ENCODE measurements at regions not wholly inside any gene's neighbourhood (a gene's known extent, or its start where the extent isn't known, plus 50 kb on each side); places are given as distances from the start of the nearest gene placed in this dataset.
"Not testable (repeated sequence)": the region's sequence is repeated elsewhere in the genome, so short reads cannot be mapped to it uniquely, and the experiment has no call there.

DNA sequence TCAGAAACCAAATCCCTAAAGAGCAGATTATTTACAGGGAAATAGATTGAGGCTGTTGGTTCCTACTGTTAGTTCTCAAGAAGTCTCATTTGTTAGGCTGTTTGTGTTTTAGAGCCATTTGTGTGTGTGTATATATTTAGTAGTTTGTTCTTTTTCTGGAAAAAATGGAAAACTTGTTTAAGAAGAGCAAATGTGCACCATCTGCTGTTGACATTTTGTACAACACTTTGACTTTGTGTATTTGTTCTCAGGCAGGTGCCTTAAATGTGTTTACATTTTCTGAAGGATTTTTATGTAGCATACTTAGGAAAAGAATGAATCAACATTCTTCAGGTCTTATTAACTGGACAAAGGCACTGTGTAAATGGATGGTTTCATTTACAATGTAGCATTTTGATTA lies 163.7 kb upstream of the FOLH1 start:
- POLR2A ChIA-PET; H3K27me3 ChIP-seq (replicated peaks in 1 of 2; ENCODE audit: control insufficient read depth in 2 of 2, extremely low read depth in 1 of 2, insufficient read depth in 2 of 2, low read length in 1 of 2); H3K9me3 ChIP-seq; H3K27ac ChIP-seq (ENCODE audit: low read length); H3K27me3 Mint-ChIP-seq; H3K36me3 Mint-ChIP-seq; ATAC-seq (replicated peaks in 1 of 4); H3K4me1 Mint-ChIP-seq; CTCF ChIA-PET; H3K4me3 ChIP-seq (ENCODE audit: control insufficient read depth in 1 of 2, extremely low read depth in 1 of 2, low read length in 1 of 2); DNase-seq; H3K27ac Mint-ChIP-seq; H3K4me3 Mint-ChIP-seq; H3K36me3 ChIP-seq (ENCODE audit: control insufficient read depth in 2 of 2, extremely low read depth in 1 of 2, insufficient read depth in 1 of 2, low read length in 1 of 2); H3K4me1 ChIP-seq (ENCODE audit: control insufficient read depth in 1 of 2, extremely low read depth in 1 of 2, insufficient read depth in 2 of 2, low read length in 2 of 2): not testable (repeated sequence)
- H3K9me3 Mint-ChIP-seq = peaks cover 0 to 12% (median 0%) of the 10 kb centered on the region in 3 donors

DNA sequence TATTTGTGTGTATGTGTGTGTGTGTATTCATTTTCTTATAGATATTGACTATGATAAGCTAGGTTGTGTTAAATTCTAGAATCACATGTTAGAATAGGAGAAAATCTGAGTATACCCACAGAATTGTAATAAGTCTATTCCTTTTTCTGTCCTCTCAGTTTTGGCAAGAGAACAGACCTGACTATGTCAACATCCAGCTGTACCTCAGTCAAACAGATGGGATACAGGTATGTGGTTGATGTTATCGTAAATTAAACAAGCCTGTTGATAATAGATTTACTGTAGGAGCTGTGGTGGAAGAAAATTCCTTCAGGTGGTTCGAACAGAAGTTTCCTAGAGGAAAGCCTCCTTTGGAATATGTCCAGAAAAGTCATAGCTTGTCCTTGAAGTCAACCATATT lies 160.2 kb upstream of the FOLH1 start:
- H3K4me1 Mint-ChIP-seq; POLR2A ChIA-PET; H3K36me3 Mint-ChIP-seq; H3K4me3 ChIP-seq (ENCODE audit: control insufficient read depth in 1 of 2, extremely low read depth in 1 of 2, low read length in 1 of 2); H3K27me3 ChIP-seq (replicated peaks in 1 of 2; ENCODE audit: control insufficient read depth in 2 of 2, extremely low read depth in 1 of 2, insufficient read depth in 2 of 2, low read length in 1 of 2); CTCF ChIA-PET; ATAC-seq (replicated peaks in 1 of 4); H3K9me3 ChIP-seq; H3K27me3 Mint-ChIP-seq; H3K4me3 Mint-ChIP-seq; H3K36me3 ChIP-seq (ENCODE audit: control insufficient read depth in 2 of 2, extremely low read depth in 1 of 2, insufficient read depth in 1 of 2, low read length in 1 of 2); DNase-seq; H3K27ac ChIP-seq (ENCODE audit: low read length); H3K27ac Mint-ChIP-seq; H3K4me1 ChIP-seq (ENCODE audit: control insufficient read depth in 1 of 2, extremely low read depth in 1 of 2, insufficient read depth in 2 of 2, low read length in 2 of 2): not testable (repeated sequence)
- H3K9me3 Mint-ChIP-seq = peaks cover 0 to 10% (median 0%) of the 10 kb centered on the region in 3 donors
- WGBS (ENCODE audit: insufficient coverage) = no CpG with 5 or more reads among the region's 2 CpGs

DNA sequence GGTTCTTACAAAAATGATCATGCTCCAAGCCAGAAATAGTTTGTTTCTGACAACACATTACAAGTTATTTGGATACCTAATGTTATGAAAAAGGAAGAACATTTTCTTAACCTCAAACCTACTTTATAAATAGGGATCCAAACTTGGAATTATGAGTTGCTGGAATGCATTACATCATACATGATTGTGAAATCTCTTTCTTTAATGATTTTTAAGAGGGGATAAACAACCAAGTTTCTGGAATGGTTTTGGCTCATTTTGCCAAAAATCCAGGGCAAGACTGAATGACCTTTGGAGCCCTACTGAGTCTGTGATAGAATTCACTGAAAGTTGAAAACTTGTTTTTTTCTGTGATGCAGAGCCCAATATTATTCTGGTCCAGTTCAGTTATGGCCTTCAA lies 157.0 kb upstream of the FOLH1 start:
- DNase-seq; H3K4me3 Mint-ChIP-seq; H3K27ac Mint-ChIP-seq; POLR2A ChIA-PET; H3K27ac ChIP-seq (ENCODE audit: low read length); H3K36me3 Mint-ChIP-seq; H3K4me1 ChIP-seq (ENCODE audit: control insufficient read depth in 1 of 2, extremely low read depth in 1 of 2, insufficient read depth in 2 of 2, low read length in 2 of 2); H3K9me3 ChIP-seq; H3K27me3 ChIP-seq (replicated peaks in 1 of 2; ENCODE audit: control insufficient read depth in 2 of 2, extremely low read depth in 1 of 2, insufficient read depth in 2 of 2, low read length in 1 of 2); H3K4me1 Mint-ChIP-seq; H3K4me3 ChIP-seq (ENCODE audit: control insufficient read depth in 1 of 2, extremely low read depth in 1 of 2, low read length in 1 of 2); H3K36me3 ChIP-seq (ENCODE audit: control insufficient read depth in 2 of 2, extremely low read depth in 1 of 2, insufficient read depth in 1 of 2, low read length in 1 of 2); H3K27me3 Mint-ChIP-seq; H3K9me3 Mint-ChIP-seq; ATAC-seq (replicated peaks in 1 of 4); CTCF ChIA-PET: not testable (repeated sequence)

DNA sequence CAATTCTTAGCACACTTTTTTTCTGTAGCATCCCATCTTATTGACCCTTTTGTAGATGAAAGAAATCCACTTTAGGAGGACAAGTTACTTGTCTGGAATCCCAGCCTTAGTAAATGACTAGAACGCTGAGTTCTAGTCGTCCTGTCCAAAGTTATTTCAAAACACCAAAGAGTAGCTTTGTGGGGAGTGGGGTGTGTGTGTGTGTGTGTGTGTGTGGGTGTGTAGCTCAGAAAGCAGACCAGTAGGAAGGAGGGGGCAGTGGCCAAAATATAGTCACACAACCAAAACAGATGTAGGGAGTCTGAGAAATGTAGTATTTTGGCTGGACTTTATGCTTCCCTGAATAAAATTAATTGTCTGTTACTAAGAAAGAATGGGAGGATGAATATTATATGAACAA lies 154.6 kb upstream of the FOLH1 start:
- H3K4me1 ChIP-seq (ENCODE audit: control insufficient read depth in 1 of 2, extremely low read depth in 1 of 2, insufficient read depth in 2 of 2, low read length in 2 of 2); H3K9me3 Mint-ChIP-seq; CTCF ChIA-PET; H3K4me3 ChIP-seq (ENCODE audit: control insufficient read depth in 1 of 2, extremely low read depth in 1 of 2, low read length in 1 of 2); H3K27ac ChIP-seq (ENCODE audit: low read length); ATAC-seq (replicated peaks in 1 of 4); H3K36me3 ChIP-seq (ENCODE audit: control insufficient read depth in 2 of 2, extremely low read depth in 1 of 2, insufficient read depth in 1 of 2, low read length in 1 of 2); H3K9me3 ChIP-seq; H3K4me3 Mint-ChIP-seq; H3K27ac Mint-ChIP-seq; POLR2A ChIA-PET; H3K36me3 Mint-ChIP-seq; H3K4me1 Mint-ChIP-seq; H3K27me3 Mint-ChIP-seq; H3K27me3 ChIP-seq (replicated peaks in 1 of 2; ENCODE audit: control insufficient read depth in 2 of 2, extremely low read depth in 1 of 2, insufficient read depth in 2 of 2, low read length in 1 of 2); DNase-seq: not testable (repeated sequence)
- no CpG with 5 or more reads among the region's 2 CpGs for WGBS (ENCODE audit: insufficient coverage)

DNA sequence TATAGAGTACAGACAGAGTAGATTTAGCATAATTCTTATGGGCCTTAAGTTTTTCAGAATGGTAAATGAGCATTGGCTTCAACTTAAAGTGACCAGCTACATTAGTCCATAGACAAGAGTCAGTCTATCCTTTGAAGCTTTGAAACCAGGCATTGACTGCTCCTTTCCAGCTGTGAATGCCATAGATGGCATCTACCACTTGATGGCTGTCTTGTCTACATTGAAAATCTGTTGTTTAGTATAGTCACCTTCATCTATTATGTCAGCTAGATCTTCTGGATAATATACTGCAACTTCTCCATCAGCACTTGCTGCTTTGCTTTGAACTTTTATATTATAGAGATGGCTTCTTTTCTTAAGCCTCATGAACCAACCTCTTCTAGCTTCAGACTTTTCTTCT lies 146.1 kb upstream of the FOLH1 start:
- POLR2A ChIA-PET; H3K9me3 ChIP-seq; H3K4me1 Mint-ChIP-seq; H3K27me3 ChIP-seq (replicated peaks in 1 of 2; ENCODE audit: control insufficient read depth in 2 of 2, extremely low read depth in 1 of 2, insufficient read depth in 2 of 2, low read length in 1 of 2); DNase-seq; H3K27ac Mint-ChIP-seq; H3K4me3 ChIP-seq (ENCODE audit: control insufficient read depth in 1 of 2, extremely low read depth in 1 of 2, low read length in 1 of 2); H3K4me1 ChIP-seq (ENCODE audit: control insufficient read depth in 1 of 2, extremely low read depth in 1 of 2, insufficient read depth in 2 of 2, low read length in 2 of 2); H3K36me3 ChIP-seq (ENCODE audit: control insufficient read depth in 2 of 2, extremely low read depth in 1 of 2, insufficient read depth in 1 of 2, low read length in 1 of 2); H3K27ac ChIP-seq (ENCODE audit: low read length); ATAC-seq (replicated peaks in 1 of 4); H3K4me3 Mint-ChIP-seq; H3K27me3 Mint-ChIP-seq; H3K36me3 Mint-ChIP-seq: not testable (repeated sequence)
- peaks cover 0 to 13% (median 4%) of the 10 kb centered on the region in 3 donors for H3K9me3 Mint-ChIP-seq
- CTCF ChIA-PET = interaction anchor here in 1 of 2 donors (0.6 kb wide), 1 partner anchor 1185 kb away, joined by 4 read pairs; no protein-coding TSS in a partner anchor

DNA sequence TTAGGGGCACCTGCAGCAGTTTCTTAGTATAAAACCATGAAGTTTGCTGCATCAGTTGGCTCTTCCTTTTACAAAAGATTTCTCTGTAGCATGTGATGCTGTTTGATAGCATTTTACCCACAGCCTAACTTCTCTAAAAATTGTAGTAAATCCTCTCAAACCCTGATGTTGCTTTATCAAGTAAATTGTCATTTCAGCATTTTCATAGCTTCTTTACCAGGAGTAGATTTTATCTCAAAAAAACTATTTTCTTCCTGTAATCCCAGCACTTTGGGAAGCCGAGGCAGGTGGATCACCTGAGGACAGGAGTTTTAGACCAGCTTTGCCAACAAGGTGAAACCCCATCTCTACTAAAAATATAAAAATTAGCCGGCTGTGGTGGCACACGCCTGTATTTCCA lies 144.5 kb upstream of the FOLH1 start:
- H3K4me1 Mint-ChIP-seq; POLR2A ChIA-PET; H3K27ac ChIP-seq (ENCODE audit: low read length); H3K36me3 Mint-ChIP-seq; H3K4me3 ChIP-seq (ENCODE audit: control insufficient read depth in 1 of 2, extremely low read depth in 1 of 2, low read length in 1 of 2); ATAC-seq (replicated peaks in 1 of 4); H3K27me3 ChIP-seq (replicated peaks in 1 of 2; ENCODE audit: control insufficient read depth in 2 of 2, extremely low read depth in 1 of 2, insufficient read depth in 2 of 2, low read length in 1 of 2); H3K27ac Mint-ChIP-seq; DNase-seq; H3K36me3 ChIP-seq (ENCODE audit: control insufficient read depth in 2 of 2, extremely low read depth in 1 of 2, insufficient read depth in 1 of 2, low read length in 1 of 2); H3K27me3 Mint-ChIP-seq; H3K4me1 ChIP-seq (ENCODE audit: control insufficient read depth in 1 of 2, extremely low read depth in 1 of 2, insufficient read depth in 2 of 2, low read length in 2 of 2); H3K4me3 Mint-ChIP-seq; CTCF ChIA-PET; H3K9me3 ChIP-seq: not testable (repeated sequence)
- peaks cover 0 to 10% (median 0%) of the 10 kb centered on the region in 3 donors for H3K9me3 Mint-ChIP-seq
- no CpG with 5 or more reads among the region's 3 CpGs for WGBS (ENCODE audit: insufficient coverage)

DNA sequence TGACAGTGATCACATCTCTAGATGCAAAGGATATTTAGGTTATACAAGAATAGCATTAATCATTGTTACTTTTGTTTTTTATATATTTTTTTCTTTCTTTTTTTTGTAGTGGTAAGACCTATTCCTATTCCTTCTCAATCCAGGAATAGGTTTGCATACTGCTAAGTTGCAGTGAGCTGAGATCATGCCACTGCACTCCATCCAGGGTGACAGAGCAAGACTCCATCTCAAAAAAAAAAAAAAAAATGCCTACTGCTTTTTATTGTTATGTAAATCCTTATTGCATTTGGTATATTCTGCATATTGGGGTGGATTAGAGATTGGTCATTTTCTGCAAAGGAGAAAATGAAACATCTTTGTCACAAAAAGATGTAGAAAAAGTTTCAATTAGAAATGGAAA lies 138.2 kb upstream of the FOLH1 start:
- DNase-seq; CTCF ChIA-PET; H3K4me1 Mint-ChIP-seq; H3K36me3 ChIP-seq (ENCODE audit: control insufficient read depth in 2 of 2, extremely low read depth in 1 of 2, insufficient read depth in 1 of 2, low read length in 1 of 2); H3K4me3 Mint-ChIP-seq; H3K9me3 Mint-ChIP-seq; H3K36me3 Mint-ChIP-seq; H3K4me1 ChIP-seq (ENCODE audit: control insufficient read depth in 1 of 2, extremely low read depth in 1 of 2, insufficient read depth in 2 of 2, low read length in 2 of 2); H3K4me3 ChIP-seq (ENCODE audit: control insufficient read depth in 1 of 2, extremely low read depth in 1 of 2, low read length in 1 of 2); H3K27me3 Mint-ChIP-seq; POLR2A ChIA-PET; ATAC-seq (replicated peaks in 1 of 4); H3K9me3 ChIP-seq; H3K27ac ChIP-seq (ENCODE audit: low read length); H3K27me3 ChIP-seq (replicated peaks in 1 of 2; ENCODE audit: control insufficient read depth in 2 of 2, extremely low read depth in 1 of 2, insufficient read depth in 2 of 2, low read length in 1 of 2); H3K27ac Mint-ChIP-seq: not testable (repeated sequence)

Data from T-cell (primary cell).